ENCODE measurements at regions not wholly inside any gene's neighbourhood (a gene's known extent, or its start where the extent isn't known, plus 50 kb on each side); places are given as distances from the start of the nearest gene placed in this dataset.

DNA sequence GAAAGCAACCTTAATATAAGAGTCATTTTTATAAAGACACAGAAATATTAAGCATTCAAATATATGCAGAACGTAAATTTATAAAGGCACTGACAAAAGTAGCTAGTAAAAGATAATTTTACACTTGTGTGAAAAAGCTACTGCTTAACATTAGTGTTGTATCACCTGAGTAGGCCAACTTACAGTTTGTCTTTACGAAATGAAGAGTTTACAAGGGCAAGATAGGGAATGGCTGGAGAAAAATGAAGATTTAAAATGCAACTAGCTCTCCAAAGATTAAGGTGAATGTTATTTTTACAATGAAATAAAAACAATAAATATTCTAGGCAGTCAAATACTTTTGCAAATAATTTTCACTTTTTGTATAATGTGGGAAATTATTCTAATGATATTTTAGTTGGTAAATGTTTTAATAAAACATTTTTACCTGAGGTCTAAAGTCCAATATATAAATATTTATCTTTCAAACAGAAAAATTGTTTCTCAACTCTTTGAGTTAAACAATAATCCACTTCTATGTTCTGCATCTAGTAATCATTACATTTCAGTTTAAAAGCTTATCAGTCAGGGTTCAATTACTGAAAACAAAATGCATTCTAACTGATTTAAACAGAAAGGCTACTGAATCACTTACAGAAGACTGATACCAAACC lies 382.6 kb downstream of the IPMK start:
- no peak for TF ChIP-seq ZFX (IDR thresholded peaks at IDR 0.05)
- TF ChIP-seq, protein P1, sequence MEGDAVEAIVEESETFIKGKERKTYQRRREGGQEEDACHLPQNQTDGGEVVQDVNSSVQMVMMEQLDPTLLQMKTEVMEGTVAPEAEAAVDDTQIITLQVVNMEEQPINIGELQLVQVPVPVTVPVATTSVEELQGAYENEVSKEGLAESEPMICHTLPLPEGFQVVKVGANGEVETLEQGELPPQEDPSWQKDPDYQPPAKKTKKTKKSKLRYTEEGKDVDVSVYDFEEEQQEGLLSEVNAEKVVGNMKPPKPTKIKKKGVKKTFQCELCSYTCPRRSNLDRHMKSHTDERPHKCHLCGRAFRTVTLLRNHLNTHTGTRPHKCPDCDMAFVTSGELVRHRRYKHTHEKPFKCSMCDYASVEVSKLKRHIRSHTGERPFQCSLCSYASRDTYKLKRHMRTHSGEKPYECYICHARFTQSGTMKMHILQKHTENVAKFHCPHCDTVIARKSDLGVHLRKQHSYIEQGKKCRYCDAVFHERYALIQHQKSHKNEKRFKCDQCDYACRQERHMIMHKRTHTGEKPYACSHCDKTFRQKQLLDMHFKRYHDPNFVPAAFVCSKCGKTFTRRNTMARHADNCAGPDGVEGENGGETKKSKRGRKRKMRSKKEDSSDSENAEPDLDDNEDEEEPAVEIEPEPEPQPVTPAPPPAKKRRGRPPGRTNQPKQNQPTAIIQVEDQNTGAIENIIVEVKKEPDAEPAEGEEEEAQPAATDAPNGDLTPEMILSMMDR (conservative IDR thresholded peaks at IDR 0.05) = no peak
- H3K27ac ChIP-seq = no peak overlapping the region

DNA sequence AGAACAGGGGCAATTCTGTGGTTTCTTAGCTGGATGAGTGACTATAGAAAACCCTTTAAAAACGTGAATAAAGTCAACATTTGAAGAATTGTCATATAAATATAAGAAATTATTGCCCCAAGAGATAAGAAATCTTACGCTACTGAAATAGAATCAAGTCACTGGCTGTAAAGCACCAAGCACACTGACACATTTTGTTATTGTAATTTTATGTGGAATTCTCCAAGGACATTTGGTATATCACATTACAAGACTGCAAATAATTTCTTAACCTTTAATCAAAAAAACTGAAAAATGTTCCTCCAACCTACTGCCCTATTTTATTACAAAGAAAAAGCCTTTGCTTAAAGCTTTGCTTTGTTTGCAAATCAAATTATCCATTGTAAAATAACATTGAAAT lies 383.3 kb downstream of the IPMK start:
- no peak overlapping the region for H3K27ac ChIP-seq
- no peak for TF ChIP-seq ZFX (IDR thresholded peaks at IDR 0.05)
- TF ChIP-seq, protein P1 (conservative IDR thresholded peaks at IDR 0.05) = no peak

- no peak overlapping the region for H3K27ac ChIP-seq
- TF ChIP-seq, protein P1 (conservative IDR thresholded peaks at IDR 0.05) = no peak
- TF ChIP-seq ZFX (IDR thresholded peaks at IDR 0.05) = no peak
Observed at GRCh38 chr10:57880446-57881227, 387.1 kb downstream of the IPMK start.

- TF ChIP-seq, protein P1 (conservative IDR thresholded peaks at IDR 0.05) = no peak
- no peak for TF ChIP-seq ZFX (IDR thresholded peaks at IDR 0.05)
- no peak overlapping the region for H3K27ac ChIP-seq
Observed at GRCh38 chr10:57874810-57875209, 392.9 kb downstream of the IPMK start.

DNA sequence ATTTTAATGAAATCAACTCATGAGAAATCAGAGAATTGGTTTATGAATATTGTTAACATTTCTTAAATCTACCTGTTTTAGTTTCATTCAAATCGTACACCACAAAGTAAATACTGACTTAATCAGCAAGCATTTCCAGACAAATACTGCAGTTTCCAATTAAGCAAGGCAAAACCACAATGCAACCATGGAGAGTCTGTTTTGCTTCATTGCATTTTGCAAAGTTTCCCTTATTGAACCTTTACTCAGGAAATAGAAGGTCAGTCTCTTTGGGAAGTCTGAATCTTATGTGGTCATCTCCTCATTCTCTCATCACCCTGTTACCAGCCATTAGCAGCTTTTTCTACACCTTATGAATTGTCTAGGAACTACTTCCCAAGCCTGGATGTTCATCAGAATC lies 400.5 kb downstream of the IPMK start:
- TF ChIP-seq ZFX (IDR thresholded peaks at IDR 0.05) = no peak
- TF ChIP-seq, protein P1 (conservative IDR thresholded peaks at IDR 0.05) = no peak
- no peak overlapping the region for H3K27ac ChIP-seq

- H3K27ac ChIP-seq = no peak overlapping the region
- TF ChIP-seq ZFX (IDR thresholded peaks at IDR 0.05) = no peak
- TF ChIP-seq, protein P1 (conservative IDR thresholded peaks at IDR 0.05) = no peak
Observed at GRCh38 chr10:57864765-57865680, 402.7 kb downstream of the IPMK start.
